Hepatocyte (in vitro differentiated cells): ENCODE measurements at regions not wholly inside any gene's neighbourhood (a gene's known extent, or its start where the extent isn't known, plus 50 kb on each side); places are given as distances from the start of the nearest gene placed in this dataset.

ENCODE experiments used
- DNase-seq: peaks from one replicate; pipeline ENCODE4 v3.0.0-alpha.2; 2016; ENCODE audit warnings: low spot score
- H2AFZ ChIP-seq: fragments of 200-600 bp; sonication (generic); 2 replicates; pipeline ENCODE4 v1.6.0; 2016; ENCODE audit warnings: antibody characterized with exemption, mild to moderate bottlenecking
- H3K27ac ChIP-seq: fragments of 200-600 bp; sonication (generic); 2 replicates; pipeline ENCODE4 v1.5.1; 2016; ENCODE audit warnings: mild to moderate bottlenecking
- H3K27me3 ChIP-seq: fragments of 200-600 bp; sonication (generic); 2 replicates; pipeline ENCODE4 v1.6.1; 2016
- H3K36me3 ChIP-seq: fragments of 200-600 bp; sonication (generic); replicated peaks from 2 replicates; pipeline ENCODE4 v1.5.1; 2016; ENCODE audit warnings: low read depth; ENCODE audit not compliant: insufficient read depth
- H3K4me1 ChIP-seq: fragments of 200-600 bp; sonication (generic); 2 replicates; pipeline ENCODE4 v1.5.1; 2016; ENCODE audit warnings: mild to moderate bottlenecking, moderate library complexity; ENCODE audit not compliant: insufficient read depth
- H3K4me2 ChIP-seq: fragments of 200-600 bp; sonication (generic); 2 replicates; pipeline ENCODE4 v1.6.0; 2016
- H3K4me3 ChIP-seq: fragments of 200-600 bp; sonication (generic); 2 replicates; pipeline ENCODE4 v1.5.1; 2016; ENCODE audit warnings: mild to moderate bottlenecking
- H3K79me2 ChIP-seq: fragments of 200-600 bp; sonication (generic); 2 replicates; pipeline ENCODE4 v1.6.0; 2017; ENCODE audit warnings: mild to moderate bottlenecking
- H3K9me2 ChIP-seq: fragments of 200-600 bp; sonication (generic); replicated peaks from 2 replicates; pipeline ENCODE4 v1.6.0; 2017; ENCODE audit warnings: mild to moderate bottlenecking; ENCODE audit not compliant: insufficient read depth
- H3K9me3 ChIP-seq: fragments of 200-600 bp; sonication (generic); 2 replicates; pipeline ENCODE4 v1.5.1; 2016; ENCODE audit warnings: low read depth, mild to moderate bottlenecking
- H4K20me1 ChIP-seq: fragments of 200-600 bp; sonication (generic); 2 replicates; pipeline ENCODE4 v1.6.0; 2016; ENCODE audit warnings: mild to moderate bottlenecking; ENCODE audit not compliant: insufficient read depth, poor library complexity, severe bottlenecking
- CTCF ChIP-seq: fragments of 200-600 bp; sonication (generic); IDR thresholded peaks from 2 replicates; pipeline ENCODE4 v1.5.1; 2016; ENCODE audit warnings: antibody characterized with exemption, mild to moderate bottlenecking; ENCODE audit not compliant: poor library complexity
- EZH2 ChIP-seq: fragments of 200-600 bp; sonication (generic); IDR thresholded peaks from 2 replicates; pipeline ENCODE4 v1.6.1; 2016; ENCODE audit warnings: antibody characterized with exemption, mild to moderate bottlenecking, borderline replicate concordance
- EZH2phosphoT487 ChIP-seq: fragments of 200-600 bp; sonication (generic); IDR thresholded peaks from one replicate; pipeline ENCODE4 v1.6.1; 2018; ENCODE audit warnings: antibody characterized with exemption, mild to moderate bottlenecking, low read depth, moderate library complexity; ENCODE audit not compliant: unreplicated experiment, severe bottlenecking
- WGBS: methylation state at CpG from one replicate; pipeline ENCODE4 v1.1.6; 2016; ENCODE audit warnings: low lambda C conversion rate; ENCODE audit errors: missing lambda C conversion rate; 5-methylcytosine and 5-hydroxymethylcytosine counted together

DNA sequence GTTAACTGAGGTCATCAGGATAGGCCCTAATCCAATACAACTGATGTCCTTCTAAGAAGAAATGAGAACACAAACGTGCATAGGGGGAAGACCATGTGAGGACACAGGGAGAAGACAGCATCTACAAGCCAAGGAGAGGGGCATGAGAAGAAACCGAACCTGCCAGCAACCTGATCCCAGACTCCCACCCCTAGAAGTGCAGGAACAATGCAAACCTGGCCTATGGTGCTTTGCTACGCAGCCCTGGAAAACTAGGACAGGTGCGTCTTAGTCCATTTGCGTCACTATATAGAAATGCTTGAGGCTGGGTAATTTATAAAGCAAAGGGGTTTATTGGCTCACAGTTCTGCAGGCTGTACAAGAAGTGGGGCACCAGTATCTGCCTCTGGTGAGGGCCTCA, 322.6 kb upstream of the ZNF32 start:
- Histone ChIP-seq H4K20me1 (no peaks in the 10 kb centered on the region), H3K79me2 (no peaks in the 10 kb centered on the region), H3K27ac (no peak overlapping the region), H3K4me1 (no peaks in the 10 kb centered on the region), H2AFZ (no peak overlapping the region), H3K27me3 (no peaks in the 10 kb centered on the region), H3K9me2 (no peaks in the 10 kb centered on the region), H3K4me2 (no peak overlapping the region), H3K9me3 (no peaks in the 10 kb centered on the region), H3K4me3 (no peak overlapping the region), H3K36me3 (no peaks in the 10 kb centered on the region)
- TF ChIP-seq EZH2phosphoT487 (no peak), EZH2 (no peak), CTCF (no peak)
- no peak for DNase-seq
- WGBS = 89% methylated on average over 5 of the region's 5 CpGs

- no peak overlapping the region for H3K4me3 ChIP-seq
- TF ChIP-seq EZH2 = no peak
These were observed 322.0 kb upstream of the ZNF32 start for GRCh38 chr10:43970717-43971116.

DNA sequence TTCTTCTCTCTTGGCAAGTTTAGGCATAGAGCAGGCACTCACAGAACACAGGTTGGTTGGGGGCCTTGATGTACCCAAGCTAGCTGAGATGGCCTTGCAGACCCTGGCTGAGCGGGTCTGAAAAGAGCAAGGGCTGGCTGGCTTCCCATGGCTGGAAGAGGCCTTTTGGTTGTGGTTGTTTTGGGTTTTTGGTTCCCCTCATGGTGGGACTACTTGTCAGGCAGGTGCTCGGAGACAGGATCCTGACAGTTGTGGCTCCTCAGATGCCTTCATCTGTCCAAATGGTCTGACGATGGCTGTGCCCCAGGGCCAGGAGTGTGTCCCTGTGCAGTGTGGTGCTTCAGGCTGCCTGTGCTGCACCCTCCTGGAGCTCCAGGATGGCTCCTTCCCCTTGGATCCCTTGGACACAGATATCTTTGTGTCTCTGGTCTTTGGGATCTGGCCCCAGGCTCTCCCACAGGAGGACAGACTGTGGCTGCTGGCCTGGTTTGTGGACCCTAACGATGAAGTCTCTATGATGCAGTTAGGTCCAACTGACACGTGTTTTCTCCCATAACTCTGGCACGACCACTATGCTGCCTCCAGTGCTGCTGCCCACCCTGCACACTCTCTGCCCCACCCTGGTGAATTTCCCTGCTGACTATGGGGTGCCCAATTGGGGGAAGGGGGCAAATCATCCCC, 321.5 kb upstream of the ZNF32 start:
- no peak overlapping the region for H2AFZ ChIP-seq
- no peaks in the 10 kb centered on the region for H3K79me2 ChIP-seq
- H3K4me1 ChIP-seq = no peaks in the 10 kb centered on the region
- WGBS = 80% methylated on average over 6 of the region's 6 CpGs
- no peaks in the 10 kb centered on the region for H3K9me3 ChIP-seq
- no peak for TF ChIP-seq EZH2
- no peak for TF ChIP-seq CTCF
- TF ChIP-seq EZH2phosphoT487 = no peak
- H3K4me2 ChIP-seq = no peak overlapping the region
- no peak overlapping the region for H3K27ac ChIP-seq
- H3K27me3 ChIP-seq = no peaks in the 10 kb centered on the region
- H3K4me3 ChIP-seq = no peak overlapping the region
- no peaks in the 10 kb centered on the region for H3K36me3 ChIP-seq
- H4K20me1 ChIP-seq = no peaks in the 10 kb centered on the region
- H3K9me2 ChIP-seq = no peaks in the 10 kb centered on the region
- DNase-seq = no peak

More at GRCh38 chr10:43970717-43971116, 322.0 kb upstream of the ZNF32 start:
- no peaks in the 10 kb centered on the region for H4K20me1 ChIP-seq
- H3K4me1 ChIP-seq = no peaks in the 10 kb centered on the region
- no peak overlapping the region for H3K27ac ChIP-seq
- no peaks in the 10 kb centered on the region for H3K9me2 ChIP-seq
- no peaks in the 10 kb centered on the region for H3K27me3 ChIP-seq
- H3K4me2 ChIP-seq = no peak overlapping the region
- no peaks in the 10 kb centered on the region for H3K9me3 ChIP-seq
- H2AFZ ChIP-seq = no peak overlapping the region
- WGBS = 88% methylated on average over 2 of the region's 2 CpGs
- no peaks in the 10 kb centered on the region for H3K36me3 ChIP-seq
- no peaks in the 10 kb centered on the region for H3K79me2 ChIP-seq
- no peak for DNase-seq

DNA sequence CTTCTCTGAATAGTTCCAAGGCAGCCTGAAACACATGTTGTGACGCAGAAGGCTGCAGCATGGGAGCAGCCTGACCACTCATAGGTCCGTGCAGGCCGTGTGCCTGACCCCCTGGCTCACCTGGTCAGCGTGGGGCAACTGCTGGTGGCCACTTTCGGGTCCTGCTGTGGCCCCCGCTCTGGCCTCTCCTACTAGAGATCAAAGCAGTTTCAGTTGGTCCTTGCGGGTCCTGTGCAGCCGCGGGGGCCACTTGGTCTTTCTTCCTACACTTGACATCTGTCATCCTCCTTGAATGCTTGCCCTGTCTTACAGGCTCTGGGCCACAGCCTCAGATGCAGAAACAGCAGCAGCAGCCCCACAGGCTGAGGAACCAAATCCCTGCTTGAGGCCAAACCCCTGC, 320.8 kb upstream of the ZNF32 start:
- no peak for DNase-seq
- Histone ChIP-seq H2AFZ (no peak overlapping the region), H3K4me1 (no peaks in the 10 kb centered on the region), H3K79me2 (no peaks in the 10 kb centered on the region), H3K36me3 (no peaks in the 10 kb centered on the region), H3K9me2 (no peaks in the 10 kb centered on the region), H4K20me1 (no peaks in the 10 kb centered on the region), H3K4me3 (no peak overlapping the region), H3K4me2 (no peak overlapping the region), H3K27ac (no peak overlapping the region), H3K27me3 (no peaks in the 10 kb centered on the region), H3K9me3 (no peaks in the 10 kb centered on the region)
- 89% methylated on average over 9 of the region's 9 CpGs for WGBS
- TF ChIP-seq EZH2phosphoT487 (no peak), EZH2 (no peak), CTCF (no peak)
